ENCODE measurements at regions not wholly inside any gene's neighbourhood (a gene's known extent, or its start where the extent isn't known, plus 50 kb on each side); places are given as distances from the start of the nearest gene placed in this dataset.
A peak's percentile ranks its signal among the peaks of the same experiment; 100 is the strongest.

DNA sequence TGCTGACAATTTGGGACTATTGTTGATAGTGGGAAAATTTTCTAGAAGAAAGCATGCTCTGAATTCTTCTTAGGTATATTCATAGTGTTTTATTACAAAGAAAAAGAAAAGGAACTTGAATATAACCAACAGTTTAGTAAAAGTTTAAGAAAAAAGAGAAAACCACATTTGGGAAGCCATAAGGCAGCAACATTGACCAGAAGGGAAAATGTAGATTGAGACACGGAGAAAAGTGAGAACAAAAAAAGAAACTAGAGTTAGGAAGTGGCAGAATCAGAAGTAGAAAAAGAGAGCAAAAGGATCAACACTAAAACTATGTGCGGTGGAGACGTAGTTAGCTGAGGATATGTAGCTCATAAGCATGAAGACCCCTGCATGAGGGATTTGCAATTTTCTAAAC, 1398.2 kb downstream of the LRRC4C start:
- Histone ChIP-seq H4K8ac (ENCODE audit: extremely low read depth, insufficient read depth, low read length) (no peak overlapping the region), H3K79me2 (ENCODE audit: control insufficient read depth in 1 of 2, insufficient read depth in 2 of 2, low read length in 2 of 2) (no peaks in the 10 kb centered on the region), H3K56ac (replicated peaks; ENCODE audit: insufficient read length, low read depth, low read length) (no peak overlapping the region), H3K27ac (ENCODE audit: low read depth, low read length) (no peak overlapping the region), H2BK20ac (ENCODE audit: low read length) (no peak overlapping the region), H4K91ac (replicated peaks; ENCODE audit: insufficient read length, low read length) (no peak overlapping the region), H3K27me3 (replicated peaks in 1 of 4; ENCODE audit: control insufficient read depth in 3 of 4, extremely low read depth in 1 of 4, insufficient read depth in 3 of 4, low read length in 3 of 4) (no peaks in the 10 kb centered on the region), H3K36me3 (ENCODE audit: control insufficient read depth in 2 of 4, insufficient read depth in 4 of 4, low read length in 3 of 4) (no peaks in the 10 kb centered on the region), H3K4me1 (replicated peaks in 1 of 4; ENCODE audit: control insufficient read depth in 3 of 4, insufficient read depth in 4 of 4, low read length in 3 of 4) (peaks cover 0 to 2% (median 0%) of the 10 kb centered on the region in 4 experiments; a peak in 1 of 7 replicates), H3K4me3 (ENCODE audit: extremely low read depth in 1 of 4, insufficient read depth in 2 of 4, low read depth in 3 of 4, low read length in 4 of 4) (no peak overlapping the region), H3K23me2 (ENCODE audit: low read depth, low read length) (no peaks in the 10 kb centered on the region), H2AK5ac (ENCODE audit: low read depth, low read length) (no peak overlapping the region), H3K4ac (replicated peaks; ENCODE audit: insufficient read length, low read depth, low read length) (no peak overlapping the region), H4K20me1 (replicated peaks in 1 of 2; ENCODE audit: control insufficient read depth in 1 of 2, insufficient read depth in 2 of 2, low read length in 2 of 2) (no peaks in the 10 kb centered on the region), H2BK15ac (ENCODE audit: low read length) (no peak overlapping the region), H4K5ac (ENCODE audit: insufficient read length, low read depth, low read length) (no peak overlapping the region), H2BK5ac (ENCODE audit: low read depth, low read length) (no peak overlapping the region), H3K9me3 (ENCODE audit: insufficient read depth in 2 of 2, low read depth in 1 of 2, low read length in 1 of 2) (no peaks in the 10 kb centered on the region), H3K79me1 (ENCODE audit: low read depth, low read length) (no peaks in the 10 kb centered on the region), H3K9ac (replicated peaks in 1 of 4; ENCODE audit: extremely low read depth in 1 of 4, low read depth in 3 of 4, low read length in 3 of 4) (no peak overlapping the region), H3K4me2 (ENCODE audit: insufficient read depth in 1 of 2, low read depth in 2 of 2, low read length in 2 of 2) (no peak overlapping the region), H2BK120ac (replicated peaks; ENCODE audit: low read depth, low read length) (peak overlapping the region; percentile 15), H2AFZ (ENCODE audit: low read length) (0 out of 2 replicates have a peak overlapping the region, but pooled peaks have one; percentile 60), H2BK12ac (ENCODE audit: low read depth, low read length) (no peak overlapping the region), H3K23ac (ENCODE audit: insufficient read length) (no peak overlapping the region), H3K18ac (ENCODE audit: extremely low read depth, low read length) (no peak overlapping the region), H3K14ac (ENCODE audit: insufficient read length) (no peak overlapping the region)
- no peak for DNase-seq (ENCODE audit: low read depth in 1 of 2, low spot score in 2 of 2)
- no peak for FAIRE-seq
- WGBS, 2 experiments (ENCODE audit: extremely low coverage in 1 of 2, insufficient coverage in 1 of 2, insufficient read length in 1 of 2, insufficient replicate concordance in 2 of 2, low coverage in 1 of 2, low lambda C conversion rate in 2 of 2, missing lambda C conversion rate in 1 of 2) = 91% methylated on average over 3 of the region's 3 CpGs; no CpG with 5 or more reads in 1 of the 2 experiments
- CTCF ChIA-PET (ENCODE audit: partially characterized antibody) = no interaction called here
- POLR2A ChIA-PET (ENCODE audit: partially characterized antibody) = no interaction called here
- TF ChIP-seq BCL11A (IDR thresholded peaks at IDR 0.05; ENCODE audit: low read depth in 2 of 2, low read length in 2 of 2) (no peak), EZH2 (IDR thresholded peaks at IDR 0.05; ENCODE audit: low read depth, low read length, severe bottlenecking) (no peak), HDAC6 (IDR thresholded peaks at IDR 0.05; ENCODE audit: low read depth, low read length) (no peak), SRF (IDR thresholded peaks at IDR 0.05; ENCODE audit: low read depth, low read length) (no peak), NRF1 (IDR thresholded peaks at IDR 0.05; ENCODE audit: low read depth, low read length) (no peak), YY1 (IDR thresholded peaks at IDR 0.05; ENCODE audit: low read depth, low read length) (no peak), RBBP5 (IDR thresholded peaks at IDR 0.05; ENCODE audit: borderline replicate concordance, low read depth, low read length) (no peak), GTF2F1 (IDR thresholded peaks at IDR 0.05; ENCODE audit: borderline replicate concordance, low read depth, low read length) (no peak), FOSL1 (IDR thresholded peaks at IDR 0.05; ENCODE audit: insufficient read depth, low read depth, low read length) (no peak), CBX5 (IDR thresholded peaks at IDR 0.05; ENCODE audit: low read depth, low read length) (no peak), NANOG (IDR thresholded peaks at IDR 0.05; ENCODE audit: insufficient read depth, low read depth, low read length, poor library complexity, severe bottlenecking) (no peak), SP2 (IDR thresholded peaks at IDR 0.05; ENCODE audit: low read length) (no peak), RAD21 (IDR thresholded peaks at IDR 0.05 in 1 of 2, conservative IDR thresholded peaks at IDR 0.05 in 1 of 2; ENCODE audit: low read depth in 2 of 2, low read length in 2 of 2) (no peak), POU5F1 (IDR thresholded peaks at IDR 0.05; ENCODE audit: low read depth, low read length) (no peak), KDM1A (IDR thresholded peaks at IDR 0.05; ENCODE audit: borderline replicate concordance, low read length) (no peak)
